HG02588 (cell line): ENCODE measurements at regions not wholly inside any gene's neighbourhood (a gene's known extent, or its start where the extent isn't known, plus 50 kb on each side); places are given as distances from the start of the nearest gene placed in this dataset.

ENCODE experiments used
- ATAC-seq: cut with Tn5 transposase; IDR thresholded peaks from one replicate; pipeline ENCODE4 v1.9.1; 2021; ENCODE audit warnings: mild to moderate bottlenecking, moderate library complexity; ENCODE audit not compliant: unreplicated experiment

DNA sequence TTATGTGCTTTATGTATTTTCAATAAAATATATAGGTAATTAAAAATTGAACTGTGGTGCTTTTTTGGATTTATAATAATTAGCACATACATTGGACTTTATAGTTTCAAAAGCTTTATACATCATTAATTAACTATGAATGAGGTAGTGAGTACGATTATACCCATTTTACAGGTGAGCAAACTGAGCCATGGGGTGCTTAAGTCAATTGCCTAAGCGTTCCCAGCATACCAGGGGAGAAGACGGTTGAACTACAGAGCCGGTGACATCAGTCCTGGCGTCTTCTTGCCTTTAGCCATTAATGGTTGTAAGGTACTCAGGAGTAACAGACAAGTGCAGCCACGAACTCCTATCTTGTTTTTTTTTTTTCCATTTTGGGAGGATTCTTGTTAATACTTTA lies 172.8 kb downstream of the GATA3 start:
- ATAC-seq = no peak

DNA sequence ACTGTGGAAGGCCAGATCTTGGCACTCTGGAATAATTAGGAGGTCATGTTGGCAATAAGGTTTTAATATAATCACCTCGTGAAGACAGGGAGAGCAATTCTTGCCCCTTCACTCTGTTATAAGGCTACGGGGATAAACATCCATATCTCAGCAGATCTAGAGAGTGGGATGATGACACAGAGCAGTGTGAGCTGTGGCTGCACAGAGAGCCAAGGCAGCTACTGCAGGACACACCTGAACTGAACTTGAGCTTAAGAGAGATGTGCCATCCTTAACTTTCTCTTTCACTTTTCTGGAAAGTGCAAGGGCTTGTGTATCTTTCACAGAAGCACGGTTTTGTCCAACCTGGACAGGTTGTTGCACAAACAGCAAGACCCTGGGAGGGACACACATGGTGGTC lies 174.7 kb downstream of the GATA3 start:
- ATAC-seq = no peak

DNA sequence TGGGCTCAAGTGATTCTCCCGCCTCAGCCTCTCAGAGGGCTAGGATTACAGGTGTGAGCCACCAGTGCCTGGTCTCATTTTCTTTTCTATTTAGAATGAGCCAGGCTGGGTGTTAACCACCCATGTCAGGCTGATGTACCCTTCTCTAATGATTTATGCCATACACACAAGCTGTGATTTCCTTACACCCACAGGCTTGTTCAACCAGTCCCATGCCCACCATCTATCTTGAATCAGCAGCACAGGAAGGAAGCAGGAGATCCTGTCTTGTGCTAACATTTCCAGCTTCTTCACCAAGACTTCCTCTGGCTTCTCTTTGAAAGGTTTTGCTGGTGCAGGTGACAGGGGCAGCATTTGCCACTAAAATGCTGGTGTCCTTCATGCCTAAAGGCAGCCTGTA lies 176.4 kb downstream of the GATA3 start:
- no peak for ATAC-seq

- no peak for ATAC-seq
Observed at GRCh38 chr10:8233049-8233448, 178.6 kb downstream of the GATA3 start.

GRCh38 chr10:8233832-8234259 lies 179.4 kb downstream of the GATA3 start:
- no peak for ATAC-seq

- ATAC-seq = no peak
Observed at GRCh38 chr10:8235253-8236027, 181.0 kb downstream of the GATA3 start.

DNA sequence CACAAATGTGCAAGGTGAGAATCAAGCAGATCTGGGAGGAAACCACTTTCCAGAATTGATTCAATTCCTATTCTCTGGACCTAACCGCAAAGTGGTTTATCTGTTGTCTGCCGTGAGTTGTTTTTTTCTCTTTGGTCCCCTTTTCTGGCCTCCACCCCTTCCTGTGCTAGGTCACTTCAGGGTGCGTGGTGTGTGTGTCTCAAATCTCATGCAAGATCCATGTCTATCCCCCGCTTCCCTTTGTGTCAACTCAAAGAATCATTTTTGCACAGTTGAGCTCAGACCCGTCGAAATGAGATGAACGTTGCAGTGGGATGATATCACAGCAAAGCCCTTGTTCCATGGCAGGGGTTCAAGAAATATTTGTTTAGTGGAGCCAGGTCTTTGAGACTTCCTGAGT lies 184.5 kb downstream of the GATA3 start:
- ATAC-seq = no peak

- ATAC-seq = no peak
Observed at GRCh38 chr10:8240861-8241260, 186.4 kb downstream of the GATA3 start.

DNA sequence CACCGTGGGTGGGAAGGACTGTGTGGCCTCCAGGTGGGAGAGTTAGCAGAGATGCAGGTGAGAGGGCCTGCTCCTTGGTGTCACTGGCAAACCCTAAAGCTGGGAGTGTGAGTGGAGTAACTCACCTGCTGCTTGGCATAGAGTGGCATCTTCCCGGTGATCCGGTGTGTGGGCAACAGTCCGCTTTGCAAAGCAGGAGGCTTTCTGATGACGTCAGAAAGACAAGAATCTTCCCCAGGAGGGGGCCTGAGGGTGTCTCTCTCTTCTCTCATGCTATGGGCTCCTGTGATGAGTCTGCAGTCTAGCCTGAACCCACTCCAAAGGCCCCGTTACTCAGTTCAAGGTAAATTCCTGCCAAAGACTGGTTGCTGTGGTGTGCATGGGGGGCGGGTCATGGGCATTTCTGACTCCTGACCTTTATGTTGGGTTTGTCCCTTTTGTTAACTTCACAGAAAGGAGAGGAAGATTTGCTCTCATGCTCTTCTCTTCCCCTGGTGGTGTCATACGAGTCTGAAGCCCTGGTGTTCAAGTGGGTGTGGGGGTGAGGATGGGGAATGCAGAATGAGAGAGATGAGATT lies 187.9 kb downstream of the GATA3 start:
- ATAC-seq = no peak

DNA sequence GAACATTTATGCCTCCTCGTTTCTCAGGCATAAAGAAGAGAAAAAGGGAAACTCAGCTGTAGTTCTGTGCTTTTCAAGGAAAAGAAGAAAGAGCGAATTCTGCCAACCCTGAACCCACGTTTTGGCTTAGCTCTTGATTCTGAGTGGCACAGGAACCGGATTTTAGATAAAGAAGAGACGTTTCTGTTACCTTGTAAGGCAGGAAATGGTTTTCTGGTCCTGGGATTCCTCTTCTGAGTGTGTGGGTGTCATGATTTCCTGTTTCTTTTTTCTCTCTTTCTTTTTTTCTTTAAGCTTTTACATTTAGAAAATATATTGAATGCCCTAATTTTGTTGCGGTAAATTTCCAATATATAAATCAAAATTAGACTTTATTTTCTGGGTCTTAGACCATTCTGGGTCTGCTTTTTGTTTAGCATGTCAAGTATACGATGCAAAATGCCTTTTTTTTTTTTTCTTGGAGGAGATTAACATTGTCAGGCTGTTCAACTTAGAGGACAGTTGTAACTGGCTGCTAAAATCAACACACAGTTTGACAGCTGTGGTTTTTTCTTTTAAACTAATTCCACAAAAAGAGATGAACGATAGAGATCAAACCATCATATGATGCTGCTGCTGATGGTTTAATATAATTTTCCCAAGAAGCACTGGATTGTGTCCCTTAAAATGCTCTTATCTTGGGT lies 190.8 kb downstream of the GATA3 start:
- ATAC-seq = no peak

GRCh38 chr10:8245814-8246142 lies 191.3 kb downstream of the GATA3 start:
- ATAC-seq = no peak

- ATAC-seq = no peak
Observed at GRCh38 chr10:8246548-8246947, 192.1 kb downstream of the GATA3 start.

- ATAC-seq = no peak
Observed at GRCh38 chr10:8247191-8247590, 192.7 kb downstream of the GATA3 start.

GRCh38 chr10:8248868-8249267 lies 194.4 kb downstream of the GATA3 start:
- ATAC-seq = no peak

GRCh38 chr10:8254350-8254749 lies 199.9 kb downstream of the GATA3 start:
- ATAC-seq = no peak

DNA sequence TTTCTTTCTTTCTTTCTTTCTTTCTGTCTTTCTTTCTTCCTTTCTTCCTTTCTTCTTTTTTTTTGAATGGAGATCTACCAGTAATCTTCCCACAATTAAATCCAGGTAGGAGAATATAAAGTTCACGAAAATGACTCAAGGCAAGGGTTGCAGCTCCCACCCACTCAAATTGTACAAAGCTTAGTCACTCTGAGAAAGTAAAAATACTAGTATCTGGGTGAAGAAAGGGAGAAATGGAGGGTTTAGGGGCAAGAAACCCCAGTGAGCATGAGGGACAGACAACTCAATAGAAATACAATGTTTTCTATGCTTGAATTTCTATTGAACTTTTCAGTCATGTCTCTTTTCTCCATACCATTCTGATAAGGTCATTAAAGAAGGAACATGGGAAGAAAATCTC lies 200.8 kb downstream of the GATA3 start:
- ATAC-seq = no peak

GRCh38 chr10:8260645-8261044 lies 206.2 kb downstream of the GATA3 start:
- no peak for ATAC-seq

- ATAC-seq = no peak
Observed at GRCh38 chr10:8262317-8262716, 207.8 kb downstream of the GATA3 start.

DNA sequence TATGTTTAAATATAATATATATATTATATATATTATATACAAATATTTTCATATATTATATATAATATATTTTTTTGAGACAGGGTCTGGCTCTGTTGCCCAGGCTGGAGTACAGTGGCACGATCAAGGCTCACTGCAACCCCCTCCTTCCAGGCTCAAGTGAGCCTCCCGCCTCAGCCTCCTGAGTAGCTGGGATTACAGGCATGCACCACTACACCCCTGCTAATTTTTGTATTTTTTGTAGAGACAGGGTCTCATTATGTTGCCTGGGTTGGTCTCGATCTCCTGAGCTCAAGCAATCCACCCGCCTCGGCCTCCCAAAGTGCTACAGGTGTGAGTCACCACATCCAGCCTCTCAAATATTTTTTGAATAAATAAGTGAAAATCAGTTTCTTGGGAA lies 215.5 kb downstream of the GATA3 start:
- ATAC-seq = no peak

DNA sequence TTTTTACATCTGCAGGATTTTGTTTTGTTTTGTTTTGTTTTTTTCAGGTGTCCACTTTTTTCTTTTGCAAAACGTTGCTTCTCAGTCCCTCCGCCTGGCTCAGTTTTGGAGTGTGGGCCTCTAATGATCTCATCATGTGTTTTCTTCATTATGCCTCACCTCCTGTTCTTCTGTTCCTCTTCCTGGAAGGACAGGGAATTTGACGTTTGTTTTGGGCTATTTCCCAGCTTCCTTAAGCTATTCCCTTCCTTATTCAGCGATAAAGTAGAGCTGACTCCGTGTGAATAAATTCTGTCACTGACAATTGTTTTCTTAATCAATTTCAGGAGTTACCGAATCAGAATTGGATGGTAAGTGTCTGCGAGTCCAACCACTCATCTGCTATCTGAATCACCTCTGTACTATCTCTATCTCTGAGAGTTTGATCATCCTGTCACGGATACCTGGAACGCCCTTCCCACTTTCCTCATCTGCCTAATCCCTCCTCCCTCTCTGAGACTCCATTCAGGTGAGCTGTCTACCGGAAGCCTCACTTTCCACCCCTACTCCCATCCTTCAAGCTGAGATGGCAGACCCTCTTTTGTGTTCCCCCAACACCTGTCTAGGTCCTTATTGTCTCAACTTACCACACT lies 218.4 kb downstream of the GATA3 start:
- ATAC-seq = no peak

GRCh38 chr10:8273749-8274148 lies 219.3 kb downstream of the GATA3 start:
- no peak for ATAC-seq

- ATAC-seq = no peak
Observed at GRCh38 chr10:8275911-8276310, 221.4 kb downstream of the GATA3 start.
